ENCODE measurements at regions not wholly inside any gene's neighbourhood (a gene's known extent, or its start where the extent isn't known, plus 50 kb on each side); places are given as distances from the start of the nearest gene placed in this dataset.

GRCh38 chr4:141501931-141502330 is 134.5 kb upstream of the IL15 start:
- Histone ChIP-seq H3K27ac (ENCODE audit: low read depth, low read length) (no peak overlapping the region), H3K4me3 (ENCODE audit: low read length) (no peak overlapping the region), H3K4me1 (ENCODE audit: insufficient read depth, low read length) (no peaks in the 10 kb centered on the region), H3K9me3 (ENCODE audit: low read length) (no peaks in the 10 kb centered on the region), H3K27me3 (ENCODE audit: insufficient read depth, low read length, poor library complexity, severe bottlenecking) (no peaks in the 10 kb centered on the region), H3K36me3 (ENCODE audit: insufficient read depth, low read length) (no peaks in the 10 kb centered on the region)
- H3K4me1 Mint-ChIP-seq, result no peaks in the 10 kb centered on the region
- H3K27me3 Mint-ChIP-seq, result peaks cover 0 to 1% of the 10 kb centered on the region in 2 donors
- no peak overlapping the region for H3K4me3 Mint-ChIP-seq
- no peaks in the 10 kb centered on the region for H3K36me3 Mint-ChIP-seq
- ChIA-PET CTCF (no interaction called here), POLR2A (no interaction called here)
- no peak for DNase-seq
- no peaks in the 10 kb centered on the region for H3K9me3 Mint-ChIP-seq
- H3K27ac Mint-ChIP-seq, result no peak overlapping the region

GRCh38 chr4:141502755-141503154 is 133.6 kb upstream of the IL15 start:
- POLR2A ChIA-PET, result no interaction called here
- no peaks in the 10 kb centered on the region for H3K36me3 Mint-ChIP-seq
- no peak overlapping the region for H3K27ac Mint-ChIP-seq
- H3K4me1 Mint-ChIP-seq, result no peaks in the 10 kb centered on the region
- no peak overlapping the region for H3K4me3 ChIP-seq (ENCODE audit: low read length)
- peaks cover 0 to 1% of the 10 kb centered on the region in 2 donors for H3K27me3 Mint-ChIP-seq
- H3K9me3 Mint-ChIP-seq, result no peaks in the 10 kb centered on the region
- no peaks in the 10 kb centered on the region for H3K27me3 ChIP-seq (ENCODE audit: insufficient read depth, low read length, poor library complexity, severe bottlenecking)
- no peak overlapping the region for H3K4me3 Mint-ChIP-seq
- DNase-seq, result no peak
- H3K4me1 ChIP-seq (ENCODE audit: insufficient read depth, low read length), result no peaks in the 10 kb centered on the region
- no peaks in the 10 kb centered on the region for H3K36me3 ChIP-seq (ENCODE audit: insufficient read depth, low read length)
- H3K9me3 ChIP-seq (ENCODE audit: low read length), result no peaks in the 10 kb centered on the region
- no peak overlapping the region for H3K27ac ChIP-seq (ENCODE audit: low read depth, low read length)
- CTCF ChIA-PET, result no interaction called here

DNA sequence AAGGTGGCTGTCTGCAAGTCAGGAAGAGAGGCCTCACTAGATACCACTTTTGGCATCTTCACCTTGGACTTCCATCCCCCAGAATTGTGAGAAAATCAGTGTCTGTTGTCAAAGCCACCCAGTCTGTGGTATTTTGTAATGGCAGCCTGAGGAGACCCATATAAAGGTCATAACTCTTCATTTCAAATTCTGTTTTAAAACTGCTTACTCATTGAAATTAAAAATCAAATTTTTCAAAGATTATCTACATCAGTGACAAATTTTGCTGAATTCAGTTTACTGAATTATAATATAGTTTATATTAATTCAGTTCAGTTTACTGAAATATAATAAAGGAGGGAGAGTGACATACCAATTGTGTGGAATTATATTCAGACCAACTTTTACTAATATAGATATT is 133.1 kb upstream of the IL15 start:
- H3K27ac ChIP-seq (ENCODE audit: low read depth, low read length), result no peak overlapping the region
- Mint-ChIP-seq H3K4me1 (no peaks in the 10 kb centered on the region), H3K27ac (no peak overlapping the region), H3K36me3 (no peaks in the 10 kb centered on the region), H3K27me3 (peaks cover 0 to 1% of the 10 kb centered on the region in 2 donors), H3K9me3 (no peaks in the 10 kb centered on the region), H3K4me3 (no peak overlapping the region)
- POLR2A ChIA-PET, result no interaction called here
- no peaks in the 10 kb centered on the region for H3K9me3 ChIP-seq (ENCODE audit: low read length)
- CTCF ChIA-PET, result no interaction called here
- H3K4me3 ChIP-seq (ENCODE audit: low read length), result no peak overlapping the region
- no peaks in the 10 kb centered on the region for H3K27me3 ChIP-seq (ENCODE audit: insufficient read depth, low read length, poor library complexity, severe bottlenecking)
- H3K4me1 ChIP-seq (ENCODE audit: insufficient read depth, low read length), result no peaks in the 10 kb centered on the region
- H3K36me3 ChIP-seq (ENCODE audit: insufficient read depth, low read length), result no peaks in the 10 kb centered on the region
- DNase-seq, result no peak

DNA sequence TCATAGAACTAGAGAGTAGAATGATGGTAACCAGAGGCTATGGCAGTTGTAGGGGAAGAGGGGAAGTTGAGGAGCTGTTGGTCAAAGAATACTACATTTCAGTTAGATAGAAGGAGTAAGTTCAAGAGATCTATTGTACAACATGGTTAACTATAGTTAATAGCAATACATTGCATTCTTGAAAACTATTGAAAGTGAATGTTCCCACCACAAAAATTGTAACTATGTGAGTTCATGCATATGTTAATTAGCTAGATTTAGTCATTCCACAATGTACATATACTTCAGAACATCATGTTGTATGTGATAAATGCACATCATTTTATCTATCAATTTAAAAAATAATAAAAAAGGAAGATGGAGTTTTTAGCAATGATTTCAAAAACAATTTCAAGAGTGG is 125.3 kb upstream of the IL15 start:
- peaks cover 0 to 4% (median 3%) of the 10 kb centered on the region in 5 donors for H3K9me3 Mint-ChIP-seq
- H3K27me3 ChIP-seq (ENCODE audit: insufficient read depth, low read length, poor library complexity, severe bottlenecking), result no peaks in the 10 kb centered on the region

DNA sequence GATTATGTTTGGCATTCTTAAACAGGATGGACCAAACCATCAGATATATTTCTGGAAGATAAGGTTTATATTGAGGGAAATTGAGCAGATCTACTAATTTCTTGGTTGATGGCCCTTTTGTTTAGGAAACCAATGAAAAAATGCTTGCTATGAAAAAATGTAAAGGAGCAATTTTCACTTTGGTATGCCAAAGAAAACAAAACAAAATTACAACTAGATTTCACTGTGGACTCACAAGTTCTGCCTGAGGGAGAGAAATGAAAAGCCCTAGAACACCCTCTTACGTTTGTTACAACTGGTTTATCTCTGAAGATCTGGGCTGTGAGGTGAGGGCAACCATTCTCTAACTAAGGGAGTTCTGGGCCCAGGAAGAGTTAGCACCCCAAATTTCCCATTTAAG is 122.5 kb upstream of the IL15 start:
- no peak for DNase-seq
- Histone ChIP-seq H3K9me3 (ENCODE audit: low read length) (no peaks in the 10 kb centered on the region), H3K27me3 (ENCODE audit: insufficient read depth, low read length, poor library complexity, severe bottlenecking) (no peaks in the 10 kb centered on the region), H3K27ac (ENCODE audit: low read depth, low read length) (no peak overlapping the region), H3K4me1 (ENCODE audit: insufficient read depth, low read length) (no peaks in the 10 kb centered on the region), H3K4me3 (ENCODE audit: low read length) (no peak overlapping the region), H3K36me3 (ENCODE audit: insufficient read depth, low read length) (no peaks in the 10 kb centered on the region)
- peaks cover 0 to 4% (median 3%) of the 10 kb centered on the region in 5 donors for H3K9me3 Mint-ChIP-seq
- H3K27ac Mint-ChIP-seq, result no peak overlapping the region
- no peaks in the 10 kb centered on the region for H3K36me3 Mint-ChIP-seq
- CTCF ChIA-PET, result no interaction called here
- H3K4me3 Mint-ChIP-seq, result no peak overlapping the region
- no peaks in the 10 kb centered on the region for H3K4me1 Mint-ChIP-seq
- POLR2A ChIA-PET, result no interaction called here
- no peaks in the 10 kb centered on the region for H3K27me3 Mint-ChIP-seq

More for the DNA sequence above, 125.3 kb upstream of the IL15 start:
- POLR2A ChIA-PET, result no interaction called here
- no peaks in the 10 kb centered on the region for H3K9me3 ChIP-seq (ENCODE audit: low read length)
- no peaks in the 10 kb centered on the region for H3K36me3 ChIP-seq (ENCODE audit: insufficient read depth, low read length)
- Mint-ChIP-seq H3K4me1 (no peaks in the 10 kb centered on the region), H3K27ac (no peak overlapping the region), H3K4me3 (no peak overlapping the region), H3K27me3 (no peaks in the 10 kb centered on the region), H3K36me3 (no peaks in the 10 kb centered on the region)
- no peak for DNase-seq
- no peak overlapping the region for H3K4me3 ChIP-seq (ENCODE audit: low read length)
- H3K4me1 ChIP-seq (ENCODE audit: insufficient read depth, low read length), result no peaks in the 10 kb centered on the region
- CTCF ChIA-PET, result no interaction called here
- H3K27ac ChIP-seq (ENCODE audit: low read depth, low read length), result no peak overlapping the region

GRCh38 chr4:141518222-141518621 is 118.2 kb upstream of the IL15 start:
- Histone ChIP-seq H3K4me1 (ENCODE audit: insufficient read depth, low read length) (no peaks in the 10 kb centered on the region), H3K27ac (ENCODE audit: low read depth, low read length) (no peak overlapping the region), H3K36me3 (ENCODE audit: insufficient read depth, low read length) (no peaks in the 10 kb centered on the region), H3K9me3 (ENCODE audit: low read length) (no peaks in the 10 kb centered on the region), H3K27me3 (ENCODE audit: insufficient read depth, low read length, poor library complexity, severe bottlenecking) (no peaks in the 10 kb centered on the region), H3K4me3 (ENCODE audit: low read length) (no peak overlapping the region)
- Mint-ChIP-seq H3K27me3 (peaks cover 0 to 2% of the 10 kb centered on the region in 2 donors), H3K4me3 (no peak overlapping the region), H3K36me3 (no peaks in the 10 kb centered on the region), H3K4me1 (no peaks in the 10 kb centered on the region), H3K9me3 (no peaks in the 10 kb centered on the region), H3K27ac (no peak overlapping the region)
- ChIA-PET CTCF (no interaction called here), POLR2A (no interaction called here)
- no peak for DNase-seq

DNA sequence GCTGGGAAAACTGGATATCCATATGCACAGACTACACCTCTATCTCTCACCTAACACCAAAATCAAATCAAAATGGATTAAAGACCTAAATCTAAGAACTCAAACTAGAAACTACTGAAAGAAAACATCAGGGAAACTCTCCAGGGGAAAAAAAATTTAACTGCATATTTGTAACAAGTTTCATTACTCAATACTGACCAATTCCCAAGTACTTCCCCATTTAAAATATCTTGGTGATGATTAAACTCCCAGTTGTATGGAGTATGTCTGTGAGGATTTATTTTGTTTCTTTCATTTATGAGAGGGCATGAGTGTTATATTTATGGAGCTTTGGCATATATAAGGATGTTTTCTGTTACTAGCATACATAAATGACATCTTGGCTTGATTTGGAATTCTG is 112.3 kb upstream of the IL15 start:
- no peaks in the 10 kb centered on the region for H3K4me1 Mint-ChIP-seq
- ChIA-PET CTCF (no interaction called here), POLR2A (no interaction called here)
- H3K36me3 Mint-ChIP-seq, result no peaks in the 10 kb centered on the region
- H3K27ac Mint-ChIP-seq, result no peak overlapping the region
- no peaks in the 10 kb centered on the region for H3K36me3 ChIP-seq (ENCODE audit: insufficient read depth, low read length)
- H3K4me3 Mint-ChIP-seq, result no peak overlapping the region
- peaks cover 2 to 14% (median 6%) of the 10 kb centered on the region in 5 donors for H3K9me3 Mint-ChIP-seq
- H3K4me1 ChIP-seq (ENCODE audit: insufficient read depth, low read length), result no peaks in the 10 kb centered on the region
- no peak overlapping the region for H3K27ac ChIP-seq (ENCODE audit: low read depth, low read length)
- H3K9me3 ChIP-seq (ENCODE audit: low read length), result no peaks in the 10 kb centered on the region
- H3K27me3 ChIP-seq (ENCODE audit: insufficient read depth, low read length, poor library complexity, severe bottlenecking), result no peaks in the 10 kb centered on the region
- no peak overlapping the region for H3K4me3 ChIP-seq (ENCODE audit: low read length)
- H3K27me3 Mint-ChIP-seq, result peaks cover 0 to 2% of the 10 kb centered on the region in 2 donors
- no peak for DNase-seq

DNA sequence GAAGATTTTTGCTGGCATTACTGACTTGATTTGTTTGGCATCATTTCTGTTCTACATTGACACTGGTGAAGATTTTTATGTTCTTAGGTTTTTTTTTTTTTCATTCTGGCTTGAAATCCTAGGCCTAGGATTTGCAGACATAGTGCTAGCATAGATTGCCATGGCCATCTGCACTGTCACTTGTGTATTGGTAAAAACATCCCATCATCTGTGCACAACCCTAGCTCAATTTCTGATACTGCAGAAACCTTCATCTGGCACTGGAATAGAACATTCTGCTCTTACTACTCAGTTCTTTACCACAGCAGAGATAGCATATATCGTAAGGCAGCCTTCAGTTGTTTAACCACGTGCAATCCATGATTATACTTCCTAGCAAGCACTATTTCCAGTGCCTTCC is 111.5 kb upstream of the IL15 start:
- no peaks in the 10 kb centered on the region for H3K4me1 Mint-ChIP-seq
- H3K4me1 ChIP-seq (ENCODE audit: insufficient read depth, low read length), result no peaks in the 10 kb centered on the region

GRCh38 chr4:141530627-141531026 is 105.8 kb upstream of the IL15 start:
- H3K36me3 ChIP-seq (ENCODE audit: insufficient read depth, low read length), result no peaks in the 10 kb centered on the region
- H3K9me3 Mint-ChIP-seq, result peaks cover 2 to 14% (median 7%) of the 10 kb centered on the region in 5 donors
- ChIA-PET POLR2A (no interaction called here), CTCF (no interaction called here)
- H3K27ac ChIP-seq (ENCODE audit: low read depth, low read length), result no peak overlapping the region
- H3K27me3 Mint-ChIP-seq, result no peaks in the 10 kb centered on the region
- H3K4me3 Mint-ChIP-seq, result no peak overlapping the region
- no peaks in the 10 kb centered on the region for H3K9me3 ChIP-seq (ENCODE audit: low read length)
- no peak overlapping the region for H3K27ac Mint-ChIP-seq
- no peak overlapping the region for H3K4me3 ChIP-seq (ENCODE audit: low read length)
- no peaks in the 10 kb centered on the region for H3K36me3 Mint-ChIP-seq
- DNase-seq, result no peak
- H3K27me3 ChIP-seq (ENCODE audit: insufficient read depth, low read length, poor library complexity, severe bottlenecking), result no peaks in the 10 kb centered on the region
- H3K4me1 Mint-ChIP-seq, result no peaks in the 10 kb centered on the region
- H3K4me1 ChIP-seq (ENCODE audit: insufficient read depth, low read length), result no peaks in the 10 kb centered on the region

More for the DNA sequence above, 111.5 kb upstream of the IL15 start:
- Histone ChIP-seq H3K27me3 (ENCODE audit: insufficient read depth, low read length, poor library complexity, severe bottlenecking) (no peaks in the 10 kb centered on the region), H3K36me3 (ENCODE audit: insufficient read depth, low read length) (no peaks in the 10 kb centered on the region), H3K9me3 (ENCODE audit: low read length) (no peaks in the 10 kb centered on the region), H3K4me3 (ENCODE audit: low read length) (no peak overlapping the region), H3K27ac (ENCODE audit: low read depth, low read length) (no peak overlapping the region)
- no peak for DNase-seq
- ChIA-PET POLR2A (no interaction called here), CTCF (no interaction called here)
- Mint-ChIP-seq H3K27me3 (peaks cover 0 to 2% of the 10 kb centered on the region in 2 donors), H3K36me3 (no peaks in the 10 kb centered on the region), H3K27ac (no peak overlapping the region), H3K9me3 (peaks cover 2 to 14% (median 6%) of the 10 kb centered on the region in 5 donors), H3K4me3 (no peak overlapping the region)

Data from CD8-positive, alpha-beta memory T cell (primary cell).